ENCODE measurements at regions not wholly inside any gene's neighbourhood (a gene's known extent, or its start where the extent isn't known, plus 50 kb on each side); places are given as distances from the start of the nearest gene placed in this dataset.

DNA sequence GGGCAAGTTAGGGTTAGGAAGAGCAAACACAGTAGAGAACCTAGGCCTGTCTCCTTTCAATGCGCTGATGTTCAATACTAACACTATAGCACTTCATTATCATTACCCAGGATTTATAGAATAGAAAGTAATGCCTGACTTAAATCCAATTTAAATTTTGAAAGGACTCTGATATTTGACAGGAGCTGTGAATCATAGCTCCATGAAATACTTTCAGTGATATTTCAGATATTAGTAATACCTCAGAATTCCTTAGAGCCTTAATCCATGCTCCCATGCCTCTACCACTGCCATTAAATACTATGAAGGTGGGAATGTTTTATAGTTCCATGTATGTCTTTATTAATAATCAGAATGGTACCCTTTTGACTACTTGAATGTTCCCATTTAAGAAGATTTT, 530.2 kb downstream of the BCKDHB start:
- Histone ChIP-seq H3K9me3 (replicated peaks in 1 of 11) (no peaks in the 10 kb centered on the region), H3K27ac (no peak overlapping the region)

DNA sequence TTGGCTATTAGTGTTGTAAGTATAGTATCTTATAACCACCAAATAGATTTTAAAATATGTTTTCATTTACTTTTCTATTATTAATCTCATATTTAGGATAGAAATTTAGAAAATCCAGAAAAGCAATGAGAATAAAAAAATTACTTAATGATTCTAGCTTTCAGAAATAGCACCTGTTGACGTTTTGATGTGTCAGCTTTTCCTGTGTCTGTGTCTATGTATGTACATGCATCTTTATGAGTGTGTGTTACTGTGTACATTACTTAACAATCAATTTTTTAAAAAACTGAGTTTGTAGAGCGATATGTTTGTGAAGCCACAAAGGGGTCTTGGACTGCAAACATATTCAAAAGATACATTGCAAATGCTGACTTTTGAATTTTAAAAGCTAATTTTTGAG, 526.9 kb downstream of the BCKDHB start:
- peaks cover 0 to 3% (median 0%) of the 10 kb centered on the region in 10 experiments; a peak in 2 of 20 replicates for H3K4me1 ChIP-seq
- H3K4me2 ChIP-seq: no peak overlapping the region
- H3K9me3 ChIP-seq (replicated peaks in 1 of 11): no peaks in the 10 kb centered on the region
- H3K4me3 ChIP-seq: no peak overlapping the region
- H3K9ac ChIP-seq: no peak overlapping the region
- TF ChIP-seq Cebpa-rat (IDR thresholded peaks at IDR 0.05): no peak
- no peaks in the 10 kb centered on the region for H4K20me1 ChIP-seq
- H3K36me3 ChIP-seq: no peaks in the 10 kb centered on the region
- no peak overlapping the region for H3K27ac ChIP-seq
- no peaks in the 10 kb centered on the region for H3K27me3 ChIP-seq

More for the DNA sequence above, 530.2 kb downstream of the BCKDHB start:
- H3K4me3 ChIP-seq: no peak overlapping the region
- no peaks in the 10 kb centered on the region for H3K27me3 ChIP-seq
- peaks cover 0 to 10% (median 0%) of the 10 kb centered on the region in 10 experiments; a peak in 2 of 20 replicates for H3K4me1 ChIP-seq
- H3K9ac ChIP-seq: no peak overlapping the region
- H4K20me1 ChIP-seq: no peaks in the 10 kb centered on the region
- no peak overlapping the region for H3K4me2 ChIP-seq
- no peak for TF ChIP-seq Cebpa-rat (IDR thresholded peaks at IDR 0.05)
- no peaks in the 10 kb centered on the region for H3K36me3 ChIP-seq

DNA sequence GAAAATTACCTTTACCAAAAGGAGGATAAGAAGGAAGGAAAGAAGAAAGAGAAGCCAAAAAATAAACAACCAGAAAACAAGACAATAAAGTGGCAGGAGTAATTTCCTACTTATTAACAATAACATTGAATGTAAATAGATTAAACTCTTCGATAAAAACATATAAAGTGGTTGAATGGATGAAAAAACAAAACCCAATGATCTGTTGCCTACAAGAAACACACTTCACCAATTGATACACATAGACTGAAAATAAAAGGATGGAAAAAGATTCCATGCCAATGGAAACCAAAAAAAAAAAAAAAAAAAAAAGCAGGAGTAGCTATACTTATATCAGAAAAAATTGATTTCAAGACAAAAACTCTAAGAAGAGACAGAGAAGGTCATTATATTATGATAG, 518.9 kb downstream of the BCKDHB start:
- no peaks in the 10 kb centered on the region for H4K20me1 ChIP-seq
- H3K27me3 ChIP-seq: no peaks in the 10 kb centered on the region
- H3K4me2 ChIP-seq: no peak overlapping the region
- no peak overlapping the region for H3K9ac ChIP-seq
- no peak overlapping the region for H3K4me3 ChIP-seq
- H3K9me3 ChIP-seq (replicated peaks in 1 of 11): peaks cover 0 to 5% (median 0%) of the 10 kb centered on the region in 11 experiments; a peak in 1 of 22 replicates
- H3K4me1 ChIP-seq: no peaks in the 10 kb centered on the region
- TF ChIP-seq Cebpa-rat (IDR thresholded peaks at IDR 0.05): no peak
- H3K36me3 ChIP-seq: no peaks in the 10 kb centered on the region
- H3K27ac ChIP-seq: no peak overlapping the region

DNA sequence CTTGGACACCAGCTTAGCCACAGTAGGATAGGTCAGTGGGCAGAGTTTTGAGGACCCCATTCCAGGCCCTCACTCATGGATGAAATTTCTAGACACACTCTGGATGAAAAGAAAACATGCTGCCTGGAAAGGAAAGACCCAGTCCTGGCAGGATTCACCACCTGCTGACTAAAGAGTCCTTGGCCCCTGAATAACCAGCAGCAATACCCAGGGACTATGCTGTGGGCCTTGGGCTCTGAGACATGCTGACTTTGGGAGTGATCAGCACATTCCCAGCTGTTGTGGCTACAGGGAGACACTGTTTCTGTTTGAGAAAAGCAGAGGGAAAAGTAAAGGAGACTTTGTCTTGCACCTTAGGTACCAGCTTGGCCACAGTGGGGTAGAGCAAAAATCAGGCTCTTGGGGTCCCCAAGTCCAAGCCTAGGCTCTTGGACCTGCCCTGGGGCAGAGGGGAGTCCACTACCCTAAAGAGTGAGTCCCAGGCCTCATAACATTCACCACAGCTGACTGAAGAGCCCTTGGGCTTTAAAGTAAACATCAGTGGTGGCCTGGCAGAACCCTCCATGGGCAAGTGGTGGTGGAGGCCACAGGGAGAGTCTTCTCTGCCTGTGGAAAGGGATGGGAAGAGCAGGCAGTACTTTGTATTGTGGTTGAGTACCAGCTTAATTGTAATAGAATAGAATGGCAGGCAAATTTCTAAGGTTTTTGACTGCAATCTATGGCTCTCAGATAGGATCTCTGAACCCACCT, 516.8 kb downstream of the BCKDHB start:
- no peak overlapping the region for H3K4me2 ChIP-seq
- H3K36me3 ChIP-seq: no peaks in the 10 kb centered on the region
- H3K9ac ChIP-seq: no peak overlapping the region
- no peaks in the 10 kb centered on the region for H3K4me1 ChIP-seq
- no peaks in the 10 kb centered on the region for H4K20me1 ChIP-seq
- no peak for TF ChIP-seq Cebpa-rat (IDR thresholded peaks at IDR 0.05)
- no peaks in the 10 kb centered on the region for H3K27me3 ChIP-seq
- H3K9me3 ChIP-seq (replicated peaks in 1 of 11): peaks cover 0 to 5% (median 0%) of the 10 kb centered on the region in 11 experiments; a peak in 1 of 22 replicates
- H3K27ac ChIP-seq: no peak overlapping the region
- H3K4me3 ChIP-seq: no peak overlapping the region

DNA sequence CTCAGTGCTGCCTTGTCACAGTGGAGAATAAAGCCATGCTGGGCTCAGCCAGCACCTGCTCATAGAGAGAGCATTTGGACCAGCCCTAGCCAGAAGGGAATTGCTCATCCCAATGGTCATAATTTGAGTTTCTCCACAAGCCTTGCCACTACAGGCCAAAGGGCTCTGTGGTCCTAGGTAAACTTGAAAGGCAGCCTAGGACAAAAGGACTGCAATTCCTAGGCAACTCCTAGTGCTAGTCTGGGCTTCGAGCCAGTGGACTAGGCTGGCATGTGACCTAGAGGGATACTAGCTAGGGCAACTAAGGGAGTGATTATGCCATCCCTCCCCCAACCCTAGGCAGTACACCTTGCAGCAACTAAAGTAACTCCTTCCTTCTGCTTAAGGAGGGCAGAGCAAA, 516.2 kb downstream of the BCKDHB start:
- Histone ChIP-seq H3K4me3 (no peak overlapping the region), H3K27ac (no peak overlapping the region), H3K9me3 (replicated peaks in 1 of 11) (peaks cover 0 to 5% (median 0%) of the 10 kb centered on the region in 11 experiments; a peak in 1 of 22 replicates), H3K36me3 (no peaks in the 10 kb centered on the region), H3K4me1 (no peaks in the 10 kb centered on the region), H3K4me2 (no peak overlapping the region), H3K9ac (no peak overlapping the region), H3K27me3 (no peaks in the 10 kb centered on the region), H4K20me1 (no peaks in the 10 kb centered on the region)
- no peak for TF ChIP-seq Cebpa-rat (IDR thresholded peaks at IDR 0.05)

DNA sequence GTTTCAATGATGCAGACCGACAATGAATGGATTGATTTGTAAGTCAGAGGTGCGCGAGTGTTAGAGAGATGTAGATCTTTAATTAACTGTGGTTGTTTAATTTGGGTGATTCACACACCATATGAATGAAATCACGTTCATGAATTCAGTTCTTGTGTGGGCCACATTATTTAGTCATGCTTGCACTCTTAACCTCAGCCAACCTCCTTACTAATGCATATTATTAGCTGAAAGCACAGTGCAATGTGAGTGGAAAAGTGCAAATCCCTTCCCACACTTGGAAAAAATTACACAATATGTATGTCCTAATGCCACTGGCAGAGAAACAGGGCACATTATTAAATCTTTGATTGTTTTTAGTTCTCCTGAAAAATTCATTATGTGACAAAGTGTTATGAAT, 512.5 kb downstream of the BCKDHB start:
- H3K27me3 ChIP-seq: no peaks in the 10 kb centered on the region
- no peak for TF ChIP-seq Cebpa-rat (IDR thresholded peaks at IDR 0.05)
- H3K9ac ChIP-seq: no peak overlapping the region
- H3K4me2 ChIP-seq: no peak overlapping the region
- H3K4me3 ChIP-seq: no peak overlapping the region
- H3K4me1 ChIP-seq: no peaks in the 10 kb centered on the region
- no peak overlapping the region for H3K27ac ChIP-seq
- H3K9me3 ChIP-seq (replicated peaks in 1 of 11): no peaks in the 10 kb centered on the region
- H3K36me3 ChIP-seq: no peaks in the 10 kb centered on the region
- no peaks in the 10 kb centered on the region for H4K20me1 ChIP-seq

DNA sequence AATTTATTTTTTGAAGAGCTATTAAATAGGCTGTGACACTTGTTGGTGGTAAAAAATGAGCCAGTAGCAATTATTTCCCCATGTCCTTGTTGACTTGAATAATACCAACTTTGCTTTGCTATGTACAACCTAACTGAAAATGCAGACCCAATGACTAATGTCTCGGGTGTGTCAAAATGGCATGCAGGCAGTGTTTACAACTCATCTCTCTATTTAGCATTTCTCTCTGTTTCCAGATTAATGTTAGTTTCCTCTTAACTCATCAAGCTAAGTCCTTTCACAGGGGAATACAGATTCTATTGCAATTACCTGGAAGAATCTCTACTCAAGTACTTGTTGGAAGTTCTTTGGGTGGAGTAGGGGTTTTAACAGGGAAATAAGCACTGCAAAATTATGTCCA, 504.4 kb downstream of the BCKDHB start:
- Histone ChIP-seq H4K20me1 (no peaks in the 10 kb centered on the region), H3K9ac (no peak overlapping the region), H3K4me3 (no peak overlapping the region), H3K9me3 (replicated peaks in 1 of 11) (no peaks in the 10 kb centered on the region), H3K4me1 (peaks cover 0 to 8% (median 0%) of the 10 kb centered on the region in 10 experiments; a peak in 2 of 20 replicates), H3K27me3 (no peaks in the 10 kb centered on the region), H3K27ac (no peak overlapping the region), H3K4me2 (no peak overlapping the region), H3K36me3 (no peaks in the 10 kb centered on the region)
- no peak for TF ChIP-seq Cebpa-rat (IDR thresholded peaks at IDR 0.05)

DNA sequence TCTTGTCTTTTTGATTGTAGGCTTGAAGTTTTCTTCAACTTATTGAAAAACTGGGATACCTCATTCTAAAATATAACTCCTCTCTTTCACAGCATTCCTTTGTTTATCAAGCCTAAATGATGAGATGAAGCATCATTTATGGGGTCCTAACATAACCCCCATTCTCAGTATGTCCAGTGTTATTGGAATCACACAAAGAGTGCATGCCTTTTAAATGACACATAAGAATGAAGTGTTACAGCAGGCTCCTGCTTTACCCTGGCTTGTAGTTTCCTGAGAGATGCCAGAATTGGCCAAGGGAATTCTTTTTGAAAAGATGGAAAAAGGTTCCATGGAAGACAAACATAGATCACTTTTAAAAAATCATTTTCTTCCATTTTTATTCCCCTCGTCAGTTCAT, 502.4 kb downstream of the BCKDHB start:
- no peak overlapping the region for H3K9ac ChIP-seq
- no peak for TF ChIP-seq Cebpa-rat (IDR thresholded peaks at IDR 0.05)
- no peak overlapping the region for H3K27ac ChIP-seq
- no peaks in the 10 kb centered on the region for H3K9me3 ChIP-seq (replicated peaks in 1 of 11)
- no peaks in the 10 kb centered on the region for H3K27me3 ChIP-seq
- H3K4me2 ChIP-seq: no peak overlapping the region
- H3K4me3 ChIP-seq: no peak overlapping the region
- H3K4me1 ChIP-seq: peaks cover 0 to 8% (median 0%) of the 10 kb centered on the region in 10 experiments; a peak in 2 of 20 replicates
- no peaks in the 10 kb centered on the region for H3K36me3 ChIP-seq
- H4K20me1 ChIP-seq: no peaks in the 10 kb centered on the region

DNA sequence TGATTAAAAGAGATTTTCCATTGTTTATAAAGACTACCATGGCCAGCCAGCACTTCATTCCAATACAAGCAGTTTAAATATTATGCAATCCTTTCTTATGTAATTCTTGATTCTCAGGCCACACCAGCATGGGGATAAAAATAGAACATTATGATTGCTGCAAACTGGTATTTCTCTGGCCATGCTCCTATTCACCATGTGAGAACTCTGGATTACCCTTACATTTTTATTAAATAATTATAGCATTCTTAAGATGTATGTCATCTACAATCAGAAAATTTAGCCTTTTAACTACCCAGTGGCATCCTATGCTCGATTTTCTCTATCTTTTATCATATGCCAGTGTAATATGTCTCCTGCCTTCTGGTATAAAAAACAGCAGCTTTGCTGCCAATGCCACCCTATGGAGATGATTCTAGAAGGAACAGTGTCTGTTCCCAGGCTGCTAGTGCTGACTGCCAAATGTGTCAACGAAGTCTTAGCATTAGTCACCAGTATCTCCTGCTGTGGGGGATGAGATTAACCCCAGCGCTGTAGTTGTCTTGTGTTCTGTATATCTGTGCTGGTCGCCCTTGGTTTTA, 501.4 kb downstream of the BCKDHB start:
- H3K9me3 ChIP-seq (replicated peaks in 1 of 11): no peaks in the 10 kb centered on the region
- no peak overlapping the region for H3K27ac ChIP-seq
- no peak overlapping the region for H3K4me3 ChIP-seq
- no peaks in the 10 kb centered on the region for H4K20me1 ChIP-seq
- no peaks in the 10 kb centered on the region for H3K27me3 ChIP-seq
- H3K4me2 ChIP-seq: peak overlapping the region in 2 of 11 experiments; percentile 29 to 35; a peak in 2 of 22 replicates
- peaks cover 0 to 8% (median 0%) of the 10 kb centered on the region in 10 experiments; a peak in 2 of 20 replicates for H3K4me1 ChIP-seq
- H3K36me3 ChIP-seq: no peaks in the 10 kb centered on the region
- H3K9ac ChIP-seq: no peak overlapping the region
- TF ChIP-seq Cebpa-rat (IDR thresholded peaks at IDR 0.05): no peak
